GM19328 (cell line): ENCODE measurements at regions not wholly inside any gene's neighbourhood (a gene's known extent, or its start where the extent isn't known, plus 50 kb on each side); places are given as distances from the start of the nearest gene placed in this dataset.

Experiments used
- ATAC-seq: cut with Tn5 transposase; IDR thresholded peaks from one replicate; pipeline ENCODE4 v1.9.1; 2021; ENCODE audit warnings: mild to moderate bottlenecking, moderate library complexity; ENCODE audit not compliant: unreplicated experiment

- ATAC-seq = no peak
Measured at GRCh38 chr15:97652041-97652440, 308.5 kb upstream of the ARRDC4 start.

DNA sequence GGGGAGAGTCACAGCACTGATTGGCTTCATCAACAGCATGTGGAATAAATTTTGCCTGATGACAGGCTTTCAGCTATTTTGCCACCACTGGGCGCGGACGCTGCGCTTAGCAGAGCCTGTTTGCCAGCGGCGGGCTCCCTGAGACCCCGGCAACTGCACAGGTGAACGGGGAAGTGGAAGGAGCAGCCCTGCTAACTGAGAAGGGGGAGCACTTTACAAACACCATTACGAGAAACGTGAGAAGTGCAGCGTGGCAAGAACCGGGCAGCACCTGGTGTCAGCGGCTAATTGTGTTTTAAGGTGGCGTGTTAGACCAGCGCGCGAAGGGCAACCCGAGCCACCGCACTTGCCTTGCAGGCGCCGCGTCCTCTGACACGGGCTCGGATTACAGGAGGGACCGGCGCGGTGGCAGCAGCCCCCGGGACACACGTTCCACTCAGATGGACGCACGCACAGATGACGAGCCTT is 307.8 kb upstream of the ARRDC4 start:
- no peak for ATAC-seq

DNA sequence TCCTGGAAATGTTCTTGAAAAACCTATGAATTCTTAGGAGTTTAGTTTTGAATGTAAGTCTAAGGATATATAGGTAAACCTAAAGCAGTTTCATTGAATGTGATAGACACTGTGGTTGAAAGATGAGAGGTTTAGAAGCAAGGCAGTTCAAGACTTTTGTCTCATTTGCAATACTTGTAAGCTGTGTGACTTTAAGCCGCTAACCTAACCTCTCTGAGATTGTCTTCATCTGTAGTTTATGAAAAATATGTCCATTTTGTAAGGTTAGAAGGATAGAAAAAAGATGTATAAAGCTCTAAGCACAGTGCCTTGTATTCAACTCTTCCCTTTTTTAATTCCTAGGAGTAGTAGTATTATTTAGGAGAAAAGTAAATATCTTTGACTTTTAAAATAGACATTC is 306.6 kb upstream of the ARRDC4 start:
- ATAC-seq = no peak

GRCh38 chr15:97654481-97655076 is 305.9 kb upstream of the ARRDC4 start:
- ATAC-seq = no peak

DNA sequence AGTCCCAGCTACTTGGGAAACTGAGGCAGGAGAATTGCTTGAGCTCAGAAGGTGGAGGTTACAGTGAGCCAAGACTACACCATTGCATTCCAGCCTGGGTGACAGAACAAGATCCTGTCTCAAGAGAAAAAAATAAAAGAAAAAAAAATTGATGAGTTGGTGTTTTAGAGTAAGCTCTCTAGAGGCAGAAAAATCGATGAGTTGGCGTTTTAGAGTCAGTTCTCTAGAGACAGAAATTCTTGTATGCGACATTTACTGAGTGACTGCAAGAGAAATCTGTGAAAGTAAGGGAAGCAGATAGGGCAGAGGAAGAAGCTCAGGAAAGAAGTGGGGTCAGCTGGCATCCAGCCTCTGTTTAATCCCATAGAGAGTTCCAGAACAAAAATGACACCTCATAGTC is 298.7 kb upstream of the ARRDC4 start:
- ATAC-seq = no peak

- no peak for ATAC-seq
Measured at GRCh38 chr15:97672586-97672985, 287.9 kb upstream of the ARRDC4 start.

DNA sequence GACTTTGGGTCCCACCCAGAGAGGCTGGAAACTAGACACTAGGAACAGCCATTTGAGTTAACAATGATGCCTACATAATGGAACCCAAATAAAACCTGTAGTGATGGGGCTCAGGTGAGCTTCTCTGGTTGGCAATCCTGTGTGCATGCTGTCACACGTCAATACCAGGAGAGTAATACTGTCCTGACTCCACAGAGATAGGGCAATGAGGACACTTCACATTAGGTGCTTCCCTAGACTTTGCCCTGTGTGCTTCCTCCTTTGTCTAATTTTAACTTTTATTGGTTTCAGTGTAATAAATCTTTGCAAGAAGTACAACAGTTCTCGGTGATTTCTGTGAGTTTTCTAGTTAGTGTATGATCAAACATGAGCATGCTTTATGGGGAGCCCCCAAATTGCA is 281.8 kb upstream of the ARRDC4 start:
- ATAC-seq = no peak

- ATAC-seq = no peak
Measured at GRCh38 chr15:97679106-97679688, 281.3 kb upstream of the ARRDC4 start.

DNA sequence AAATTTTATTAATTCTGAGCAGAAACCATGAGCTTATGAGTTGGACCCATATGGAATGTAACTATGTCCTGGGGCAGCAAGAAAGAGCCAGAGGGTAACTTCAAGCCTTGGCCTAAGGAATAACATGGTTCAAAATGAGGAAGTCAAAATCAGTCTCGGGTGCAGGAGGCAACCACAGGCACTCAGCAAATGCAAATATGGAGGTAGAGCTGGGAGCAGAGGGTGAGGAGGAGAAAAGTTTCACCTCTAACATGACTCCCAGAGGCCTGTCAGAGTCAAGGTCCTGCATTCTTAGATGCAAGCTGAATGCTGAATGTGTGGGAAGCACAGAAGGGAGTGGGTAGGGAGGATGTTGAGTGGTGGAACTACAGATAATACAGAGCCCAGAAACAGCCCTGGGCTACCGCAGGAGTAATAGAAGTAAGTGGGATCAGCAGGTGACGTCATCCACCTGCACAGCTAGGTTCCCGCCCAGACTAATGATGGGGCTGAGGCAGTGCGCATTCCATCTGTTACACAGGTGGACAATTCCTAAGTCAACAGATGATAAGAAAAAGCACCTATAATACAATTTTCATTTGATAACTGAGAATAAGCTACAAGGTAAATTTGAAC is 279.8 kb upstream of the ARRDC4 start:
- ATAC-seq = no peak

DNA sequence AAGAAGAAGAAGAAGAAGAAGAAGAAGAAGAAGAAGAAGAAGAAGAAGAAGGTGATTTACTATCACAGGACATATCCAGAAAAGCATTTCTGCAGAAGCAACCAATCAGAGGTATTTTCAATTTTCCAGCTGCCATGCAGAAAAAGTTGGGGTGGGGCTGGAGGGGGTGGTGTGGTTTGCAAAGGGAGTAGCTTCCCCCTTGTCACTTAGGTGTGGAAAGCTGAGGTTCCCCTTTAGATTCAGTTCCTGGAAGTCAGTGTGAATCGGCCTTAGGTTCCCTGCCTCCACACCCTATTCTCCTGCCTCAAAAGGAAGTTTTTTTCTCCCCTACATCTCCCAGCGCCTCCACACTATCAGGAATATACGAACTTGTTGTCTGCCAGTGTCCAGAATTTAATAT is 276.7 kb upstream of the ARRDC4 start:
- no peak for ATAC-seq

GRCh38 chr15:97684249-97684648 is 276.3 kb upstream of the ARRDC4 start:
- no peak for ATAC-seq

DNA sequence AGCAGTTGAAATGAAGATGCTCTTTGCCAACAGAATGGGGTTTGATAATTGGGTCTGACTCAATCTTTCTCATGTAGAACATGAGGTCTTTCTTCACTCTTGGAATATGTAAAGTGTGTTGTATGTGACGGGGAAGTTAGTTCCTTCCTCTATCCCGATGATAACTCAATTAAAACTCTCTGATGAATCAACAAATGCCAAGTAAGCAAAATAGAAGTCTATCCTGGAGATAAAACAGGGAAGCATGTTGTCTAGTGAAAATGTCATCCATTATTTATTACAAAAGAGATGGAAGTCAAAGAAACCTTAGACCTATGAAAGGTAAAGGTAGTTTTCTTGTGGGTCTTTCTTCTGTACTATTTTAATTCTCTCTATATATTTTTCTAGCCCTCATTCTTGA is 274.2 kb upstream of the ARRDC4 start:
- ATAC-seq = no peak

DNA sequence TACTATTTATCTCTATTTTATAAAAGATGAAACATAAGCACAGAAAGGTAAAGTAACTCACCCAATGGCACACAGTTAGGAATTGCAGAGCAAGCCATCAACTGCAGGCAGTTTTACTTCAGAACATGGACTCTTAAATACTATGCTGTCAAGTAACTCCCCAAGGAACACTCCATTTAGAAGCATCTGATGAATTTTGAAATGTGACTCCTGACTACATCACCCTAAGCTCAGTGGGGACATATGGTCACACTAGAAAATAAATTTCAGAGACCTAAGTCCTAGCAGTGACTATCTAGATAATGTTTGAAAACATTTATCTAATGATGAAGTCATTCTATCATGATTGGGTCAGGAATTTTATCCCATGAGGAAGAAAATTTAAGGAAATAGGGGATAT is 272.8 kb upstream of the ARRDC4 start:
- no peak for ATAC-seq

DNA sequence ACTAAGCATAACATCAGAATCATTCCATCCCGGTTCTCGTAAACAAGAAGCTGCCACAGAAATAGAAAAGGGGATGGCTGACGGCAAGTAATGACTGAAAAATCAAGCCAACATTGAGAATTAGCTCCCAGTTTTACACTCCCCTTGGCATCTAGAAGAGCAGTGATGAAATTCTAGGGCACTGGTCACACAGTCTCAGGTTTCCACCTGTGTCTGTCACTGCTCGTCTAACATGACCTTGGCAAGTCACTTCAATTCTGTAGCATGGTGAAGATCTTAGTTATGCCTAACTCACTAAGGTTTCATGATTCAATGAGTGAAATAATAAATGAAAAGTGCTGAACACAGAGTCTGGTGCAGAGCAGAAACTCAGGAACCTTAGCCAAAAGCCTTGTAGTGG is 272.3 kb upstream of the ARRDC4 start:
- no peak for ATAC-seq

GRCh38 chr15:97688886-97689285 is 271.6 kb upstream of the ARRDC4 start:
- no peak for ATAC-seq

DNA sequence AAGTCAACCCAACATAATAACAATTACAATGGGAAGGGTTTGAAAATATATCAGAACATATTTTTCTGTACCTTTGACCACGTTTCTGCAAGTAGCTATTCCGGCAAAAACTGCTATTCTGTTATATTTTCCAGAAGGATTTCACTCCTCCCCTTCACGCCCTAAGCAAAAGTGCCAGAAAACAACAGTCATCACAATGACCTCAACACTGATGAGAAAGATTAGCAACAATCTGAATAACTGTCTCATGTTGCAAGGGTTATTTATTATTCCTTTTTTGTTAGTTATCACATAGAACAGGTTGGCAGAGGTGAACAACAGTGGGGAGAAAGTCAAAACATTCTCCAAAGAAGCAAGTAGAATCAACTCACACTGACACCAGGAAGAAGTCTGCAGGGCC is 269.4 kb upstream of the ARRDC4 start:
- ATAC-seq = no peak

- no peak for ATAC-seq
Measured at GRCh38 chr15:97691799-97692198, 268.7 kb upstream of the ARRDC4 start.

GRCh38 chr15:97692301-97693015 is 268.0 kb upstream of the ARRDC4 start:
- ATAC-seq = no peak

GRCh38 chr15:97694456-97694855 is 266.0 kb upstream of the ARRDC4 start:
- no peak for ATAC-seq

DNA sequence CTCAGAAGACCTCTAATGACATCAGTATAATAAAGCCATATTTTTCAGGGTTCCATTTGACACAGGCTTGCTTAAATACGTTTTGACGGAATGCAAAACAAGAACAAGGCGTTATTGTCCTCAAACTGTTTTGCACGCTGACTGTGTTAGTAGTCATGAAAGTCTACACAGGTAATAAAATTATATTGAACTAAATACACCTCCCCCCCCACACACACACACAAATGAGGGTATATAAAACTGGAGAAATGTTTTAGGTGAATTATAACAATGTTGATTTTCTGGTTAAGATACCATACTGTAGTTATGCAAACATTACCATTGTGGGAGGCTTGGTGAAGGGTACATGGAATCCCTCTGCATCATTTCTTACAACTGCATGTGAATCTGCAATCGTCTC is 257.1 kb upstream of the ARRDC4 start:
- no peak for ATAC-seq

DNA sequence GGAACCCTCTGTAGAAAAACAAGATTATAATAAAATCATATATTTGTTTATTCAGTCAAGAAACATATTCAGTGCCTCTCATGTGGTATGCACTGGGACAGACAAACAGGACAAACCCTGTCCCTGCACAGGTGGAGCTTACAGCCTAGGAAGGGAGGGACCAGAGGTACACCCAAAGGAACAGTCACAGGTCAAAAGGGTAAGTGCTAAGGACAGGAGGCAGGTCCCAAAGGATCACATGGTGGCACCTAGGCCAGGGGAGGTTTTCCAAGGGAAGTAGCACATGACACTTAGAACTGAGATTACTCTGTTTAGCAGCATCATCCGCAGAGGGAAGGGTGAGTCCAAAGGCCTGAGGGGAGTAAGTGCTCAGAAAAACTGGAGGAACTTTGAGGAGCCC is 254.4 kb upstream of the ARRDC4 start:
- no peak for ATAC-seq

GRCh38 chr15:97708252-97708651 is 252.3 kb upstream of the ARRDC4 start:
- ATAC-seq = no peak
